ENCODE measurements at regions not wholly inside any gene's neighbourhood (a gene's known extent, or its start where the extent isn't known, plus 50 kb on each side); places are given as distances from the start of the nearest gene placed in this dataset.
"Not testable (repeated sequence)": the region's sequence is repeated elsewhere in the genome, so short reads cannot be mapped to it uniquely, and the experiment has no call there.

- Histone ChIP-seq H3K27me3 (ENCODE audit: insufficient read depth, low read length, poor library complexity, severe bottlenecking) (no peaks in the 10 kb centered on the region), H3K9me3 (ENCODE audit: low read length) (no peaks in the 10 kb centered on the region), H3K4me3 (ENCODE audit: low read length) (no peak overlapping the region), H3K27ac (ENCODE audit: low read depth, low read length) (no peak overlapping the region), H3K4me1 (ENCODE audit: insufficient read depth, low read length) (no peaks in the 10 kb centered on the region), H3K36me3 (ENCODE audit: insufficient read depth, low read length) (no peaks in the 10 kb centered on the region)
- no peaks in the 10 kb centered on the region for H3K36me3 Mint-ChIP-seq
- H3K27ac Mint-ChIP-seq, result no peak overlapping the region
- no peak overlapping the region for H3K4me3 Mint-ChIP-seq
- CTCF ChIA-PET, result no interaction called here
- no peaks in the 10 kb centered on the region for H3K4me1 Mint-ChIP-seq
- POLR2A ChIA-PET, result no interaction called here
- no peak for DNase-seq
- H3K9me3 Mint-ChIP-seq, result peaks cover 0 to 10% (median 3%) of the 10 kb centered on the region in 5 donors
- H3K27me3 Mint-ChIP-seq, result peaks cover 0 to 21% of the 10 kb centered on the region in 2 donors
Measured at GRCh38 chr3:151675858-151676615, 57.7 kb upstream of the AADACL2 start.

GRCh38 chr3:151673974-151674373 lies 59.8 kb upstream of the AADACL2 start:
- CTCF ChIA-PET, result no interaction called here
- Histone ChIP-seq H3K9me3 (ENCODE audit: low read length) (no peaks in the 10 kb centered on the region), H3K27me3 (ENCODE audit: insufficient read depth, low read length, poor library complexity, severe bottlenecking) (no peaks in the 10 kb centered on the region), H3K27ac (ENCODE audit: low read depth, low read length) (no peak overlapping the region), H3K4me1 (ENCODE audit: insufficient read depth, low read length) (no peaks in the 10 kb centered on the region), H3K36me3 (ENCODE audit: insufficient read depth, low read length) (no peaks in the 10 kb centered on the region), H3K4me3 (ENCODE audit: low read length) (no peak overlapping the region)
- peaks cover 0 to 5% (median 3%) of the 10 kb centered on the region in 5 donors for H3K9me3 Mint-ChIP-seq
- H3K27me3 Mint-ChIP-seq, result peaks cover 3 to 12% of the 10 kb centered on the region in 2 donors
- no peak overlapping the region for H3K27ac Mint-ChIP-seq
- POLR2A ChIA-PET, result no interaction called here
- no peak overlapping the region for H3K4me3 Mint-ChIP-seq
- no peaks in the 10 kb centered on the region for H3K4me1 Mint-ChIP-seq
- no peaks in the 10 kb centered on the region for H3K36me3 Mint-ChIP-seq
- DNase-seq, result no peak

- H3K27me3 Mint-ChIP-seq; DNase-seq; H3K4me1 ChIP-seq (ENCODE audit: insufficient read depth, low read length); H3K4me1 Mint-ChIP-seq; H3K4me3 Mint-ChIP-seq; H3K27me3 ChIP-seq (ENCODE audit: insufficient read depth, low read length, poor library complexity, severe bottlenecking); H3K36me3 ChIP-seq (ENCODE audit: insufficient read depth, low read length); H3K36me3 Mint-ChIP-seq; CTCF ChIA-PET; H3K9me3 ChIP-seq (ENCODE audit: low read length); H3K9me3 Mint-ChIP-seq; H3K27ac ChIP-seq (ENCODE audit: low read depth, low read length); H3K4me3 ChIP-seq (ENCODE audit: low read length); POLR2A ChIA-PET; H3K27ac Mint-ChIP-seq: not testable (repeated sequence)
Measured at GRCh38 chr3:151667762-151668161, 66.0 kb upstream of the AADACL2 start.

GRCh38 chr3:151660885-151661284 lies 72.8 kb upstream of the AADACL2 start:
- no peaks in the 10 kb centered on the region for H3K27me3 Mint-ChIP-seq
- Histone ChIP-seq H3K36me3 (ENCODE audit: insufficient read depth, low read length) (no peaks in the 10 kb centered on the region), H3K4me1 (ENCODE audit: insufficient read depth, low read length) (no peaks in the 10 kb centered on the region), H3K4me3 (ENCODE audit: low read length) (no peak overlapping the region), H3K27me3 (ENCODE audit: insufficient read depth, low read length, poor library complexity, severe bottlenecking) (no peaks in the 10 kb centered on the region), H3K27ac (ENCODE audit: low read depth, low read length) (no peak overlapping the region), H3K9me3 (ENCODE audit: low read length) (no peaks in the 10 kb centered on the region)
- CTCF ChIA-PET, result no interaction called here
- no peak overlapping the region for H3K4me3 Mint-ChIP-seq
- H3K9me3 Mint-ChIP-seq, result peaks cover 0 to 1% (median 0%) of the 10 kb centered on the region in 5 donors
- no peak overlapping the region for H3K27ac Mint-ChIP-seq
- H3K36me3 Mint-ChIP-seq, result no peaks in the 10 kb centered on the region
- POLR2A ChIA-PET, result no interaction called here
- DNase-seq, result no peak
- H3K4me1 Mint-ChIP-seq, result no peaks in the 10 kb centered on the region

- H3K36me3 ChIP-seq (ENCODE audit: insufficient read depth, low read length), result no peaks in the 10 kb centered on the region
- ChIA-PET POLR2A (no interaction called here), CTCF (no interaction called here)
- H3K36me3 Mint-ChIP-seq, result no peaks in the 10 kb centered on the region
- no peak overlapping the region for H3K4me3 Mint-ChIP-seq
- H3K27ac Mint-ChIP-seq, result no peak overlapping the region
- DNase-seq, result no peak
- no peak overlapping the region for H3K4me3 ChIP-seq (ENCODE audit: low read length)
- no peak overlapping the region for H3K27ac ChIP-seq (ENCODE audit: low read depth, low read length)
- H3K9me3 Mint-ChIP-seq, result no peaks in the 10 kb centered on the region
- no peaks in the 10 kb centered on the region for H3K4me1 Mint-ChIP-seq
- no peaks in the 10 kb centered on the region for H3K9me3 ChIP-seq (ENCODE audit: low read length)
- no peaks in the 10 kb centered on the region for H3K27me3 ChIP-seq (ENCODE audit: insufficient read depth, low read length, poor library complexity, severe bottlenecking)
- H3K4me1 ChIP-seq (ENCODE audit: insufficient read depth, low read length), result no peaks in the 10 kb centered on the region
- H3K27me3 Mint-ChIP-seq, result peaks cover 6 to 7% of the 10 kb centered on the region in 2 donors
Measured at GRCh38 chr3:151644986-151645385, 88.7 kb upstream of the AADACL2 start.

- no peaks in the 10 kb centered on the region for H3K9me3 Mint-ChIP-seq
- H3K27me3 Mint-ChIP-seq, result peaks cover 4 to 6% of the 10 kb centered on the region in 2 donors
- no peaks in the 10 kb centered on the region for H3K27me3 ChIP-seq (ENCODE audit: insufficient read depth, low read length, poor library complexity, severe bottlenecking)
- H3K9me3 ChIP-seq (ENCODE audit: low read length), result no peaks in the 10 kb centered on the region
- H3K4me1 Mint-ChIP-seq, result no peaks in the 10 kb centered on the region
- CTCF ChIA-PET, result no interaction called here
- no peaks in the 10 kb centered on the region for H3K36me3 ChIP-seq (ENCODE audit: insufficient read depth, low read length)
- H3K4me3 Mint-ChIP-seq, result no peak overlapping the region
- no peak overlapping the region for H3K27ac Mint-ChIP-seq
- no peaks in the 10 kb centered on the region for H3K36me3 Mint-ChIP-seq
- H3K4me1 ChIP-seq (ENCODE audit: insufficient read depth, low read length), result no peaks in the 10 kb centered on the region
- no peak overlapping the region for H3K27ac ChIP-seq (ENCODE audit: low read depth, low read length)
- no peak overlapping the region for H3K4me3 ChIP-seq (ENCODE audit: low read length)
- DNase-seq, result no peak
- POLR2A ChIA-PET, result no interaction called here
Measured at GRCh38 chr3:151644020-151644620, 89.6 kb upstream of the AADACL2 start.

GRCh38 chr3:151639418-151639740 lies 94.3 kb upstream of the AADACL2 start:
- Mint-ChIP-seq H3K27me3 (peaks cover 0 to 6% of the 10 kb centered on the region in 2 donors), H3K4me3 (no peak overlapping the region), H3K27ac (no peak overlapping the region), H3K9me3 (no peaks in the 10 kb centered on the region), H3K36me3 (no peaks in the 10 kb centered on the region), H3K4me1 (no peaks in the 10 kb centered on the region)
- DNase-seq, result no peak
- no peaks in the 10 kb centered on the region for H3K4me1 ChIP-seq (ENCODE audit: insufficient read depth, low read length)
- CTCF ChIA-PET, result no interaction called here
- H3K9me3 ChIP-seq (ENCODE audit: low read length), result no peaks in the 10 kb centered on the region
- no peak overlapping the region for H3K4me3 ChIP-seq (ENCODE audit: low read length)
- POLR2A ChIA-PET, result no interaction called here
- no peak overlapping the region for H3K27ac ChIP-seq (ENCODE audit: low read depth, low read length)
- H3K27me3 ChIP-seq (ENCODE audit: insufficient read depth, low read length, poor library complexity, severe bottlenecking), result no peaks in the 10 kb centered on the region
- no peaks in the 10 kb centered on the region for H3K36me3 ChIP-seq (ENCODE audit: insufficient read depth, low read length)

- H3K9me3 Mint-ChIP-seq, result no peaks in the 10 kb centered on the region
- H3K36me3 ChIP-seq (ENCODE audit: insufficient read depth, low read length), result no peaks in the 10 kb centered on the region
- no peak for DNase-seq
- no peaks in the 10 kb centered on the region for H3K27me3 ChIP-seq (ENCODE audit: insufficient read depth, low read length, poor library complexity, severe bottlenecking)
- no peaks in the 10 kb centered on the region for H3K4me1 ChIP-seq (ENCODE audit: insufficient read depth, low read length)
- no peak overlapping the region for H3K4me3 ChIP-seq (ENCODE audit: low read length)
- peaks cover 0 to 6% of the 10 kb centered on the region in 2 donors for H3K27me3 Mint-ChIP-seq
- no peaks in the 10 kb centered on the region for H3K4me1 Mint-ChIP-seq
- no peaks in the 10 kb centered on the region for H3K36me3 Mint-ChIP-seq
- H3K27ac Mint-ChIP-seq, result no peak overlapping the region
- no peak overlapping the region for H3K27ac ChIP-seq (ENCODE audit: low read depth, low read length)
- H3K4me3 Mint-ChIP-seq, result no peak overlapping the region
- ChIA-PET POLR2A (no interaction called here), CTCF (no interaction called here)
- H3K9me3 ChIP-seq (ENCODE audit: low read length), result no peaks in the 10 kb centered on the region
Measured at GRCh38 chr3:151638555-151639417, 94.9 kb upstream of the AADACL2 start.
